CD4-positive, alpha-beta T cell treated with Interleukin-6 for 4 hours (primary cell): ENCODE measurements at regions not wholly inside any gene's neighbourhood (a gene's known extent, or its start where the extent isn't known, plus 50 kb on each side); places are given as distances from the start of the nearest gene placed in this dataset.

ENCODE experiments used
- DNase-seq: peaks from one replicate; pipeline ENCODE4 v3.0.0-alpha.2; 2020; ENCODE audit warnings: mixed read lengths

GRCh38 chr6:114520976-114521375, 178.2 kb upstream of the HS3ST5 start:
- DNase-seq: no peak

- DNase-seq: no peak
These were observed 171.3 kb upstream of the HS3ST5 start for GRCh38 chr6:114514170-114514569.

- no peak for DNase-seq
These were observed 128.6 kb upstream of the HS3ST5 start for GRCh38 chr6:114471450-114471849.

GRCh38 chr6:114467931-114468330, 125.1 kb upstream of the HS3ST5 start:
- no peak for DNase-seq

GRCh38 chr6:114465511-114465910, 122.7 kb upstream of the HS3ST5 start:
- DNase-seq: no peak

- no peak for DNase-seq
These were observed 111.0 kb upstream of the HS3ST5 start for GRCh38 chr6:114453737-114454276.

GRCh38 chr6:114452785-114453401, 110.1 kb upstream of the HS3ST5 start:
- DNase-seq: no peak

GRCh38 chr6:114450631-114451030, 107.8 kb upstream of the HS3ST5 start:
- DNase-seq: no peak

GRCh38 chr6:114449659-114450058, 106.8 kb upstream of the HS3ST5 start:
- DNase-seq: no peak

GRCh38 chr6:114446342-114446741, 103.5 kb upstream of the HS3ST5 start:
- no peak for DNase-seq

GRCh38 chr6:114445846-114446245, 103.0 kb upstream of the HS3ST5 start:
- no peak for DNase-seq

GRCh38 chr6:114439411-114439810, 96.6 kb upstream of the HS3ST5 start:
- no peak for DNase-seq

GRCh38 chr6:114437235-114437634, 94.4 kb upstream of the HS3ST5 start:
- no peak for DNase-seq

GRCh38 chr6:114436691-114437090, 93.9 kb upstream of the HS3ST5 start:
- no peak for DNase-seq

- no peak for DNase-seq
These were observed 93.2 kb upstream of the HS3ST5 start for GRCh38 chr6:114435985-114436384.

- no peak for DNase-seq
These were observed 89.6 kb upstream of the HS3ST5 start for GRCh38 chr6:114432400-114432799.

GRCh38 chr6:114431641-114432040, 88.8 kb upstream of the HS3ST5 start:
- no peak for DNase-seq

GRCh38 chr6:114430534-114431124, 87.8 kb upstream of the HS3ST5 start:
- DNase-seq: no peak

GRCh38 chr6:114428341-114428740, 85.5 kb upstream of the HS3ST5 start:
- no peak for DNase-seq

- DNase-seq: no peak
These were observed 78.4 kb upstream of the HS3ST5 start for GRCh38 chr6:114421199-114421598.

GRCh38 chr6:114419175-114419574, 76.4 kb upstream of the HS3ST5 start:
- no peak for DNase-seq

- DNase-seq: no peak
These were observed 75.6 kb upstream of the HS3ST5 start for GRCh38 chr6:114418304-114418972.

GRCh38 chr6:114407426-114408035, 64.7 kb upstream of the HS3ST5 start:
- no peak for DNase-seq
